ENCODE measurements at regions not wholly inside any gene's neighbourhood (a gene's known extent, or its start where the extent isn't known, plus 50 kb on each side); places are given as distances from the start of the nearest gene placed in this dataset.

DNA sequence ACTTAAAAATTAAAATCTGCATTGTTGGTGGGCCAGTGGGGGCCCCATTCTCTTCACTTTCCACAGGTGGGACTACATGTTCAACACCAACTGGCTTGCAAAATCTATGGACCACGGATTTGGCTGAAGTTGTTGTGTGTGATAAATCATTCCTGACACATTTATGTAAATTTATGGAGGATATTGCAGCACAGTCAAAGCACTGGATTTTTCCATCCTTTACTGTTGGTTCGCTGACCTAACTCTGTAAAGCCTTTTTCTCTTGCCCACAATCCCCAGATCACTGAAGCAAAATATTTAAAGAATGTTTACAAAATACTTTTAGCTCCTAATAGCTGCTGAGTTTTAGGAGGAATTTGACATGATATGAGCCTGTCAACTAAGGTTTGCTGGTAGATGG lies 219.7 kb upstream of the PRICKLE1 start:
- Histone ChIP-seq H3K27ac (replicated peaks) (no peak overlapping the region), H3K27me3 (ENCODE audit: insufficient read depth, poor library complexity, severe bottlenecking) (no peaks in the 10 kb centered on the region), H3K4me3 (replicated peaks; ENCODE audit: insufficient read depth, low read length) (no peak overlapping the region)
- DNase-seq (ENCODE audit: low read depth in 1 of 2, low spot score in 1 of 2): no peak
- TF ChIP-seq, protein P1, sequence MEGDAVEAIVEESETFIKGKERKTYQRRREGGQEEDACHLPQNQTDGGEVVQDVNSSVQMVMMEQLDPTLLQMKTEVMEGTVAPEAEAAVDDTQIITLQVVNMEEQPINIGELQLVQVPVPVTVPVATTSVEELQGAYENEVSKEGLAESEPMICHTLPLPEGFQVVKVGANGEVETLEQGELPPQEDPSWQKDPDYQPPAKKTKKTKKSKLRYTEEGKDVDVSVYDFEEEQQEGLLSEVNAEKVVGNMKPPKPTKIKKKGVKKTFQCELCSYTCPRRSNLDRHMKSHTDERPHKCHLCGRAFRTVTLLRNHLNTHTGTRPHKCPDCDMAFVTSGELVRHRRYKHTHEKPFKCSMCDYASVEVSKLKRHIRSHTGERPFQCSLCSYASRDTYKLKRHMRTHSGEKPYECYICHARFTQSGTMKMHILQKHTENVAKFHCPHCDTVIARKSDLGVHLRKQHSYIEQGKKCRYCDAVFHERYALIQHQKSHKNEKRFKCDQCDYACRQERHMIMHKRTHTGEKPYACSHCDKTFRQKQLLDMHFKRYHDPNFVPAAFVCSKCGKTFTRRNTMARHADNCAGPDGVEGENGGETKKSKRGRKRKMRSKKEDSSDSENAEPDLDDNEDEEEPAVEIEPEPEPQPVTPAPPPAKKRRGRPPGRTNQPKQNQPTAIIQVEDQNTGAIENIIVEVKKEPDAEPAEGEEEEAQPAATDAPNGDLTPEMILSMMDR (IDR thresholded peaks at IDR 0.05; ENCODE audit: insufficient read depth, low read length): no peak
- TF ChIP-seq, protein P2, sequence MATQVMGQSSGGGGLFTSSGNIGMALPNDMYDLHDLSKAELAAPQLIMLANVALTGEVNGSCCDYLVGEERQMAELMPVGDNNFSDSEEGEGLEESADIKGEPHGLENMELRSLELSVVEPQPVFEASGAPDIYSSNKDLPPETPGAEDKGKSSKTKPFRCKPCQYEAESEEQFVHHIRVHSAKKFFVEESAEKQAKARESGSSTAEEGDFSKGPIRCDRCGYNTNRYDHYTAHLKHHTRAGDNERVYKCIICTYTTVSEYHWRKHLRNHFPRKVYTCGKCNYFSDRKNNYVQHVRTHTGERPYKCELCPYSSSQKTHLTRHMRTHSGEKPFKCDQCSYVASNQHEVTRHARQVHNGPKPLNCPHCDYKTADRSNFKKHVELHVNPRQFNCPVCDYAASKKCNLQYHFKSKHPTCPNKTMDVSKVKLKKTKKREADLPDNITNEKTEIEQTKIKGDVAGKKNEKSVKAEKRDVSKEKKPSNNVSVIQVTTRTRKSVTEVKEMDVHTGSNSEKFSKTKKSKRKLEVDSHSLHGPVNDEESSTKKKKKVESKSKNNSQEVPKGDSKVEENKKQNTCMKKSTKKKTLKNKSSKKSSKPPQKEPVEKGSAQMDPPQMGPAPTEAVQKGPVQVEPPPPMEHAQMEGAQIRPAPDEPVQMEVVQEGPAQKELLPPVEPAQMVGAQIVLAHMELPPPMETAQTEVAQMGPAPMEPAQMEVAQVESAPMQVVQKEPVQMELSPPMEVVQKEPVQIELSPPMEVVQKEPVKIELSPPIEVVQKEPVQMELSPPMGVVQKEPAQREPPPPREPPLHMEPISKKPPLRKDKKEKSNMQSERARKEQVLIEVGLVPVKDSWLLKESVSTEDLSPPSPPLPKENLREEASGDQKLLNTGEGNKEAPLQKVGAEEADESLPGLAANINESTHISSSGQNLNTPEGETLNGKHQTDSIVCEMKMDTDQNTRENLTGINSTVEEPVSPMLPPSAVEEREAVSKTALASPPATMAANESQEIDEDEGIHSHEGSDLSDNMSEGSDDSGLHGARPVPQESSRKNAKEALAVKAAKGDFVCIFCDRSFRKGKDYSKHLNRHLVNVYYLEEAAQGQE (IDR thresholded peaks at IDR 0.05; ENCODE audit: insufficient replicate concordance, low read depth): no peak
- TF ChIP-seq POLR2AphosphoS5 (IDR thresholded peaks at IDR 0.05; ENCODE audit: low read depth): no peak
- TF ChIP-seq SPI1 (IDR thresholded peaks at IDR 0.05; ENCODE audit: borderline replicate concordance, low read depth): no peak
- no peak for TF ChIP-seq GABPA (IDR thresholded peaks at IDR 0.05; ENCODE audit: low read depth)

DNA sequence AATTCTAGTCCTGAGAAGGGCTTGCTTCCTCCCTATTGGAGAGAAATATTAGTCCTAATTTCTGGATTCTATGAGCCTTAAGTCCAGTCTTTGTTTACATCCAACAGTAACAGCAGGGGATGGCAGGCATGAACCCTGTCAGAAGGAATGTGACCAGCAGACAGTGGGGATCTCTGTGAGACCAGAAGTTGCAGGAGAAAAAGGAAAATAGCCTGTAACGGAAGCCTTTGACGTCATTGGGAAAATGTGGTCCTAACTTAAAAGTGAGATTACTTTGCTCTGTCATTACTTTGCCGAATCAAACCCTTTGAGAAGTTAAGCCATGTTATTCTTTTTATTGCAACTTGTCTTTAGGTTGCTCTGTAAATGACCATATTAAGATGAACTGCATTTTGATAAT lies 218.2 kb upstream of the PRICKLE1 start:
- Histone ChIP-seq H3K4me3 (replicated peaks; ENCODE audit: insufficient read depth, low read length) (no peak overlapping the region), H3K27me3 (ENCODE audit: insufficient read depth, poor library complexity, severe bottlenecking) (no peaks in the 10 kb centered on the region), H3K27ac (replicated peaks) (no peak overlapping the region)
- no peak for DNase-seq (ENCODE audit: low read depth in 1 of 2, low spot score in 1 of 2)
- TF ChIP-seq, protein P2 (IDR thresholded peaks at IDR 0.05; ENCODE audit: insufficient replicate concordance, low read depth): no peak
- TF ChIP-seq, protein P1 (IDR thresholded peaks at IDR 0.05; ENCODE audit: insufficient read depth, low read length): no peak
- TF ChIP-seq POLR2AphosphoS5 (IDR thresholded peaks at IDR 0.05; ENCODE audit: low read depth) (no peak), GABPA (IDR thresholded peaks at IDR 0.05; ENCODE audit: low read depth) (no peak), SPI1 (IDR thresholded peaks at IDR 0.05; ENCODE audit: borderline replicate concordance, low read depth) (no peak)

DNA sequence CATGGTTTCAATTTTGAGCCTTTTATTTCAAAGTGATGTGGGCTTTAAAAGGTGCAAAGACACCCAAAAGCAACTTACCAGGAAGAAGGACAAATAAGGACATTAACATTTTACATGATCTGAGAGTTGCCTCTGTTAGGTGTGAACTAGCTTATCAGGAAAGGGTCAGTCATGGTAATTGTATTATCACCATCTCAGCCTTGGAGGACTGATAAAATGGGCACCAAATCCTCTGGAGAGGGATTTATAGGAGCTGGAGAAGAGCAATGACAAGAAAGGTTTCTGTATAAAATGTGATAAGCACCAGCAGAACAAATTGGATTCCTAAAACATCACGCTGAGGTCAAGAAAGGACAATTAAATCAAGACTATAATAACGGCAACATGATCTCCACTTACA lies 217.7 kb upstream of the PRICKLE1 start:
- H3K27ac ChIP-seq (replicated peaks): no peak overlapping the region
- H3K4me3 ChIP-seq (replicated peaks; ENCODE audit: insufficient read depth, low read length): no peak overlapping the region
- TF ChIP-seq, protein P1 (IDR thresholded peaks at IDR 0.05; ENCODE audit: insufficient read depth, low read length): no peak
- TF ChIP-seq GABPA (IDR thresholded peaks at IDR 0.05; ENCODE audit: low read depth) (no peak), SPI1 (IDR thresholded peaks at IDR 0.05; ENCODE audit: borderline replicate concordance, low read depth) (no peak), POLR2AphosphoS5 (IDR thresholded peaks at IDR 0.05; ENCODE audit: low read depth) (no peak)
- TF ChIP-seq, protein P2 (IDR thresholded peaks at IDR 0.05; ENCODE audit: insufficient replicate concordance, low read depth): no peak
- H3K27me3 ChIP-seq (ENCODE audit: insufficient read depth, poor library complexity, severe bottlenecking): no peaks in the 10 kb centered on the region
- DNase-seq (ENCODE audit: low read depth in 1 of 2, low spot score in 1 of 2): no peak

All from HL-60 (cell line).